HEK293T (cell line): ENCODE measurements at regions not wholly inside any gene's neighbourhood (a gene's known extent, or its start where the extent isn't known, plus 50 kb on each side); places are given as distances from the start of the nearest gene placed in this dataset.
A peak's percentile ranks its signal among the peaks of the same experiment; 100 is the strongest.
"Not testable (repeated sequence)": the region's sequence is repeated elsewhere in the genome, so short reads cannot be mapped to it uniquely, and the experiment has no call there.

Experiments used
- CTCF ChIA-PET: fragments of 350-600 bp; formaldehyde crosslinking; extraction: SDS; loops from one replicate; lab custom pipeline; 2021; ENCODE audit warnings: antibody characterized with exemption, inconsistent platforms; lab: Yijun Ruan, JAX
- POLR2A ChIA-PET: fragments of 350-600 bp; formaldehyde crosslinking; extraction: SDS; loops from one replicate; lab custom pipeline; 2020; ENCODE audit warnings: antibody characterized with exemption, inconsistent platforms; lab: Yijun Ruan, JAX
- DNase-seq: peaks from one replicate; pipeline ENCODE4 v3.0.0; 2012; ENCODE audit warnings: mixed read lengths; ENCODE audit errors: extremely low spot score
- ARNT ChIP-seq: fragments of 450-650 bp; IDR thresholded peaks from 2 replicates; pipeline ENCODE4 v1.6.1; 2017; ENCODE audit warnings: mild to moderate bottlenecking
- BHLHE40 ChIP-seq: fragments of 450-650 bp; IDR thresholded peaks from 2 replicates; pipeline ENCODE4 v1.6.1; 2016; ENCODE audit warnings: mild to moderate bottlenecking, moderate library complexity, borderline replicate concordance
- CTBP1 ChIP-seq: fragments of 450-650 bp; IDR thresholded peaks from 2 replicates; pipeline ENCODE4 v1.6.1; 2016; ENCODE audit warnings: borderline replicate concordance
- ELF4 ChIP-seq: fragments of 450-650 bp; IDR thresholded peaks from 2 replicates; pipeline ENCODE4 v1.6.1; 2017; ENCODE audit warnings: antibody characterized with exemption
- FOXA1 ChIP-seq: fragments of 450-650 bp; IDR thresholded peaks from 2 replicates; pipeline ENCODE4 v1.6.1; 2016; ENCODE audit warnings: mild to moderate bottlenecking
- FOXK2 ChIP-seq: fragments of 450-650 bp; IDR thresholded peaks from 2 replicates; pipeline ENCODE4 v1.6.1; 2016; ENCODE audit warnings: mild to moderate bottlenecking
- FOXM1 ChIP-seq: fragments of 450-650 bp; IDR thresholded peaks from 2 replicates; pipeline ENCODE4 v1.6.1; 2017; ENCODE audit warnings: mild to moderate bottlenecking, borderline replicate concordance
- HDGF ChIP-seq: fragments of 450-650 bp; IDR thresholded peaks from 2 replicates; pipeline ENCODE4 v1.6.1; 2017; ENCODE audit warnings: antibody characterized with exemption, borderline replicate concordance
- L3MBTL2 ChIP-seq: fragments of 450-650 bp; conservative IDR thresholded peaks from 2 replicates; pipeline ENCODE4 v1.6.1; 2016; ENCODE audit warnings: mild to moderate bottlenecking
- LEF1 ChIP-seq: fragments of 450-650 bp; IDR thresholded peaks from 2 replicates; pipeline ENCODE4 v1.6.1; 2017; ENCODE audit warnings: mild to moderate bottlenecking, borderline replicate concordance
- NFRKB ChIP-seq: fragments of 450-650 bp; IDR thresholded peaks from 2 replicates; pipeline ENCODE4 v1.6.1; 2016; ENCODE audit warnings: mild to moderate bottlenecking, moderate library complexity
- SP1 ChIP-seq: fragments of 450-650 bp; IDR thresholded peaks from 2 replicates; pipeline ENCODE4 v1.6.1; 2017
- SUZ12 ChIP-seq: fragments of 450-650 bp; IDR thresholded peaks from 2 replicates; pipeline ENCODE4 v1.6.1; 2016; ENCODE audit warnings: mild to moderate bottlenecking
- TARDBP ChIP-seq: fragments of 450-650 bp; IDR thresholded peaks from 2 replicates; pipeline ENCODE4 v1.6.1; 2016
- ZNF384 ChIP-seq: fragments of 450-650 bp; IDR thresholded peaks from 2 replicates; pipeline ENCODE4 v1.6.1; 2016
- TF ChIP-seq, protein P1 (sequence below): fragments of 450-650 bp; IDR thresholded peaks from 2 replicates; pipeline ENCODE4 v1.6.1; 2016

DNA sequence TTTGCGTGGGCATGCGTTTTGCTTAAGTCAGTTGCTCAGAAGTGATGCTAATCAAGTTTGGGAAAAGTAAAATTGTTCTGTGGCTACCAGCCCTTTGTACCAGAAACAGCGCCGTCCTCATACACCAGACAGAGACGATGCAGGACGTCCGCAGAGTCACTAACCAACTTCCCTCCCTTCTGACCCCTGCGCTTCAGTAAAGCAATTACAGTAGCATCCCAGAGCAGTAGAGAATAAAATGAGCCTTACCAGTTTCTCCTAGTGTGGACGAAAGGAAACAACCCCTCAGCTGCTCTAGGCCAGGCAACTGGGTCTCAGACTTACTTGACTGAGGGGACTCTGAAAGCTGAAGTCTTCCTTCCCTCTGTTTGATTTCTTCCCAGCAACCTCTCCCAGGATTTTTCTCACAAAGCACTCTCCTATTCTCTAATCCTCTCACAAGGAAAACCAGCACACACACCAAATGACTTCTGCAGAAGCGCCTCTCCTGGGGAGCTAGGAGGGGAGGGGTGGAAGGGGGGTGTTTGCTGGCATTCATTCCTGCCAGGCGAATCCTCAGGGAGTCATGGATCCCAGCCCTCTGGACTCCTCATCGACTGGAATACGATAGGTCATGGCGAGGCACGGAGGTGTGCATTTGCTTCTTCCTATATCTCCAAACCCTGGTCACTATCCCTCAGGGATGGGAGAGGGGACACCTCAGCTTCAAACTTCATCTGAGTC lies 56.0 kb upstream of the MID1 start:
- TF ChIP-seq CTBP1 (no peak), L3MBTL2 (no peak), FOXK2 (no peak), FOXM1 (no peak), BHLHE40 (no peak), TARDBP (no peak), FOXA1 (no peak), NFRKB (no peak), SP1 (no peak), ELF4 (no peak), ZNF384 (no peak), SUZ12 (no peak), HDGF (no peak), LEF1 (no peak), ARNT (no peak)
- TF ChIP-seq, protein P1, sequence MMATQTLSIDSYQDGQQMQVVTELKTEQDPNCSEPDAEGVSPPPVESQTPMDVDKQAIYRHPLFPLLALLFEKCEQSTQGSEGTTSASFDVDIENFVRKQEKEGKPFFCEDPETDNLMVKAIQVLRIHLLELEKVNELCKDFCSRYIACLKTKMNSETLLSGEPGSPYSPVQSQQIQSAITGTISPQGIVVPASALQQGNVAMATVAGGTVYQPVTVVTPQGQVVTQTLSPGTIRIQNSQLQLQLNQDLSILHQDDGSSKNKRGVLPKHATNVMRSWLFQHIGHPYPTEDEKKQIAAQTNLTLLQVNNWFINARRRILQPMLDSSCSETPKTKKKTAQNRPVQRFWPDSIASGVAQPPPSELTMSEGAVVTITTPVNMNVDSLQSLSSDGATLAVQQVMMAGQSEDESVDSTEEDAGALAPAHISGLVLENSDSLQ, result no peak
- DNase-seq, result no peak
- POLR2A ChIA-PET, result no interaction called here
- CTCF ChIA-PET, result no interaction called here

DNA sequence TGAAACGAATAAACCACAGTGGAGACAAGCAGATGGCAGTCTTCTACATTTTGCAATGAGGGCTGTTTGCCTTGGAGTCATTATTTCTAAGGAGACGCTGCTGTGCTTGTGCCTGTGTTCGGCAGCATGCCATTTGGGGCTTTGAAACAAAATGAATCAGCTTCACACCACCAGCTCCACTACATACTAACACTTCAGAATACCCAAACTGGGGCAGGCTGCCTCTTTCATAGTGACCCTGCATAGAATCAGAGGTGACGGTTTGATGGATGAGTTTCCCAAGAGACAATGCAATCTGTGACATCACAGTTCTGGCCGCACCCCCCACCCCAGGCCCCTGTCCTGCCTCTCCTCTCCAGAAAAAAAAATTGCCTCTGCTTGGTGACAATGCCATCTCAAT lies 57.1 kb upstream of the MID1 start:
- ChIA-PET CTCF (interaction anchor here (0.8 kb wide), 2 partner anchors 16 to 45 kb away, joined by 3 read pairs; no protein-coding TSS in a partner anchor), POLR2A (no interaction called here)
- TF ChIP-seq ZNF384 (no peak), SUZ12 (no peak), ELF4 (no peak), TARDBP (no peak), FOXA1 (no peak), BHLHE40 (no peak), SP1 (no peak), FOXM1 (no peak), CTBP1 (no peak), ARNT (no peak), L3MBTL2 (no peak), LEF1 (no peak), FOXK2 (no peak), HDGF (no peak), NFRKB (no peak)
- TF ChIP-seq, protein P1, result no peak
- no peak for DNase-seq

DNA sequence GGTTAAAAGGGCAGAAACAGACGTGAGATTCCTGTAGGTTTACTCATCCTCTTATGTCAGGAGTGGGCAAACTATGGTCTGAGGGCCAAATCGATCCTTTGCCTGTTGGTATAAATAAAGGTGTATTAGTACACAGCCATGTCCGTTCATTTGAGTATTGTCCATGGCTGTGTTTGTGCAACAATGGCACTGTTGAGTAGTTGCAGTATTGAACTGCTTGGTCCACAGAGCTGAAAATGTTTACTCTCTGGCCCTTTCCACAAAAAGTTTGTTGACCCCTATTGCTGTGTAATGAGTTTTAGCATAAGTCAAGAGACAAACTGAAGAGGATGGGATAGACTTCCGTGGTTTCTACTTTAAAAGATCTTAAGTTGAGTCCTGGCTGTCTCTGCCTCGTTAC lies 59.0 kb upstream of the MID1 start:
- TF ChIP-seq BHLHE40 (no peak), ARNT (no peak), ZNF384 (no peak), CTBP1 (no peak), L3MBTL2 (no peak), LEF1 (no peak), FOXA1 (no peak), FOXK2 (no peak), HDGF (no peak), TARDBP (no peak), NFRKB (no peak), SUZ12 (no peak), FOXM1 (no peak), SP1 (no peak), ELF4 (no peak)
- ChIA-PET POLR2A (no interaction called here), CTCF (no interaction called here)
- DNase-seq, result no peak

DNA sequence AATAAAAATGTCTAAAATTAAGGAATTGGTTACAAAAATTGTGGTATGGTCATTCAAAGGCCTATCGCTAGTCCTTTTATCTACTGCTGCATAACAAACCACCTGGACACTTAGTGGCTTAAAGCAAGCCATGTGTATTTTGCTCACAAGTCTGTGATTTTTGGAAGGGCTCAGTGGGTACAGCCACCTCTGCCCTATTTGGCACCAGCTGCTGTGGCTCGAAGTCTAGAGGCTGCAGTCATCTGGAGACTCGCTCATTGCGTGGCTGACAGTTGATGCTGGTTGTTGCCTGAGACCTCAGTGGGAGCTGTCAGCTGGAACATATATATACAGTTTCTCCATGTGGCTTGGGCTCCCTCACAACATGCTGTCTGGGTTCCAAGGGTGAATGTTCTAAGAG lies 60.8 kb upstream of the MID1 start:
- POLR2A ChIA-PET, result no interaction called here
- CTCF ChIA-PET, result no interaction called here
- no peak for DNase-seq
- no peak for TF ChIP-seq HDGF
- TF ChIP-seq FOXA1, result no peak
- TF ChIP-seq ELF4, result no peak
- TF ChIP-seq TARDBP, result no peak
- no peak for TF ChIP-seq ARNT
- no peak for TF ChIP-seq FOXK2
- TF ChIP-seq SUZ12, result no peak
- no peak for TF ChIP-seq CTBP1
- no peak for TF ChIP-seq SP1
- TF ChIP-seq NFRKB, result no peak
- no peak for TF ChIP-seq FOXM1
- no peak for TF ChIP-seq L3MBTL2
- TF ChIP-seq ZNF384, result no peak
- no peak for TF ChIP-seq LEF1
- TF ChIP-seq, protein P1, result no peak

DNA sequence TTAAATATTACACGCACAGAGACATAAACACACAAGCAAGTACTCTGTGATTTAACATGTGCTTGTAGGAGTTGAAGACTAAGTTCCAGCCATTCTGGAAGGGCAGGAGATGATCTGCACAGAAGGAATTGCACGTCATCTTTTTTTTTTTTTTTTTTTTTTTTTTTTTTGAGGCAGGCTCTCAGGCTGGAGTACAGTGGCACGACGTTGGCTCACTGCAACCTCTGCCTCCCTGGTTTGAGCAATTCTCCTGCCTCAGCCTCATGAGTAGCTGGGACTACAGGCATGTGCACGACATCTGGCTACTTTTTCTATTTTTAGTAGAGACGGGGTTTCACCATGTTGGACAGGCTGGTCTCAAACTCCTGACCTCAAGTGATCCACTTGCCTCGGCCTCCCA lies 63.2 kb upstream of the MID1 start:
- POLR2A ChIA-PET, CTCF ChIA-PET, DNase-seq: not testable (repeated sequence)
- 0 out of 2 replicates have a peak, but pooled peaks have one; percentile 11 for TF ChIP-seq ZNF384

DNA sequence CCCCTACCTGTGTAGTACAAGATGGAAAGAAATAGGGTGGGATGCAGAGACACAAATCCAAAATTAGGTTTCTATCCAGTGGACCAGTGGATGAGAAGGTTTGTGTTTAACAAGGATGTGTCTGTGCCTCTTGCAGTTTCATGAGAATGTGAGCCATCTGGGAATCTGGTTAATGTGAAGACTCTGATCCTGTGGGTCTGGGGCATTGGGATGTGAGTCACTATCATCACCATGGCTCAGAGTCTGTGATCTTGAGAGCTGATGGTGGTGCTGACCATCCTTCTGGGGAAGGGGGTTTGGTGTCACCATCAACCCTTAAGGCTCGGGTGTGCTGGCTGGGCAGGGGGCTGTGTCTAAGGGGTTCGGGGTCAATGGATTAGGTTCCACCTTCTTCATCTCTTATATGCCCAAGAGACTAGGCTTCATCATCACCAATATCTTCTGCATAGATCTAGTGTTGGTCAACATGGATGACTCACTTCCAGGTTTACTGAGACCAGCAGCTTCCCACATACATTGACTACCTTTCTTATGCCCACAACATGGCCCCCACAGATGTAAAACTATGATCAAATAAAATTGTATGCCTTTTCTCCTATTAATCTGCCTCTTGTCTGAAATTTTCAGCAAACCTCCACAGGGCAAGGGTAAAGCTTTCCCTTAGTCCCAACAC lies 65.7 kb upstream of the MID1 start:
- ChIA-PET POLR2A (no interaction called here), CTCF (no interaction called here)
- DNase-seq, result no peak
- TF ChIP-seq FOXA1, result no peak
- no peak for TF ChIP-seq BHLHE40
- TF ChIP-seq, protein P1, result no peak
- no peak for TF ChIP-seq TARDBP
- TF ChIP-seq LEF1, result no peak
- TF ChIP-seq L3MBTL2, result no peak
- TF ChIP-seq SP1, result no peak
- TF ChIP-seq ARNT, result no peak
- no peak for TF ChIP-seq NFRKB
- TF ChIP-seq ELF4, result no peak
- TF ChIP-seq CTBP1, result no peak

DNA sequence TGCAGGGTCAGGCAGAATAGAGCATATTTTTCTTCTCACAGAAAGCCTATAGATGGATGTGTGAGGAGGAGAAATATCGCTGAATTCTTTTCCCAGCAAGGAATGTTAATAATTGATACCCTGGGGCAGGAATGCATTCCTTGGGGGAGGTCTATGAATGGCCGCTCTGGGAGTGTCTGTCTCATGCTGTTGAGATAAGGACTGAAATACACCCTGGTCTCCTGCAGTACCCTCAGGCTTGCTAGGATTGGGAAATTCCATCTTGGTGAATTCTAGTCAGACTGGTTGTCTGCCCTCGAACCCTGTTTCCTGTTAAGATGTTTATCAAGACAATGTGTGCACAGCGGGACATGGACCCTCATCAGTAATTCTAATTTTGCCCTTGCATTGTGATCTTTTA lies 71.4 kb upstream of the MID1 start:
- CTCF ChIA-PET, POLR2A ChIA-PET, DNase-seq: not testable (repeated sequence)
